Body of pancreas (tissue), 4 donors: ENCODE measurements at regions not wholly inside any gene's neighbourhood (a gene's known extent, or its start where the extent isn't known, plus 50 kb on each side); places are given as distances from the start of the nearest gene placed in this dataset.
A peak's percentile ranks its signal among the peaks of the same experiment; 100 is the strongest.

Experiments used
- ATAC-seq: fragments of 150-250 bp; one replicate; pipeline ENCODE4 v1.9.1; 2016
- DNase-seq, 4 donors: peaks; one replicate each; pipeline ENCODE4 v3.0.0-alpha.2; 2019
- H3K27ac ChIP-seq, 4 donors: fragments of 200-600 bp; sonication (generic); 1 replicate in 3 of 4; 2 replicates in 1 of 4; pipeline versions ENCODE4 v1.5.1 to v1.6.1; 2016 to 2019; ENCODE audit warnings: mild to moderate bottlenecking in 1 of 4, mixed read lengths in 1 of 4, moderate library complexity in 1 of 4
- H3K27me3 ChIP-seq, 2 donors: fragments of 200-600 bp; sonication (generic); one replicate each; pipeline ENCODE4 v1.6.0; 2016; ENCODE audit warnings: mild to moderate bottlenecking in 1 of 2
- H3K36me3 ChIP-seq, 2 donors: fragments of 200-600 bp; sonication (generic); replicated peaks in 1 of 2; 2 replicates each; pipeline ENCODE4 v1.5.1; 2016; ENCODE audit warnings: low read depth in 2 of 2; ENCODE audit not compliant: insufficient read depth in 1 of 2
- H3K4me1 ChIP-seq: fragments of 200-600 bp; sonication (generic); one replicate; pipeline ENCODE4 v1.6.0; 2016
- H3K4me3 ChIP-seq, 2 donors: fragments of 200-600 bp; sonication (generic); 1 replicate in 1 of 2; 2 replicates in 1 of 2; pipeline ENCODE4 v1.5.1; 2016 to 2019
- H3K9me3 ChIP-seq, 3 donors: fragments of 200-600 bp; sonication (generic); 1 replicate in 2 of 3; 2 replicates in 1 of 3; pipeline ENCODE4 v1.5.1; 2016
- CTCF ChIP-seq, 7 experiments: fragments of 450-650 bp in 4 of 7; fragments of 200-600 bp in 3 of 7; sonication (generic) in 3 of 7; IDR thresholded peaks; one replicate each; pipeline ENCODE4 v1.5.1; 2016 to 2019; ENCODE audit warnings: antibody characterized with exemption in 7 of 7
- POLR2A ChIP-seq, 3 donors: fragments of 450-650 bp; IDR thresholded peaks; one replicate each; pipeline ENCODE4 v1.6.1; 2016; ENCODE audit warnings: antibody characterized with exemption in 3 of 3, mild to moderate bottlenecking in 2 of 3
- WGBS, 2 donors: methylation state at CpG; one replicate each; pipeline ENCODE4 v1.1.5; 2017; 5-methylcytosine and 5-hydroxymethylcytosine counted together
- intact Hi-C: fragments of 100-400 bp; cut with DNase I; formaldehyde crosslinking; loops from one replicate; pipeline ENCODE4 v1.15.1; 2023

GRCh38 chr12:43290836-43291235 lies 261.2 kb downstream of the ADAMTS20 start:
- no peaks in the 10 kb centered on the region for H3K9me3 ChIP-seq
- ATAC-seq (no peak), DNase-seq (no peak)
- no peak overlapping the region for H3K27ac ChIP-seq
- H3K36me3 ChIP-seq: no peaks in the 10 kb centered on the region
- TF ChIP-seq CTCF (IDR thresholded peaks at IDR 0.05): no peak
- no peak for TF ChIP-seq POLR2A (IDR thresholded peaks at IDR 0.05)
- 86 to 89% methylated on average over 2 of the region's 2 CpGs for WGBS, 2 donors
- no peak overlapping the region for H3K4me3 ChIP-seq
- H3K4me1 ChIP-seq: peaks cover 9% of the 10 kb centered on the region
- H3K27me3 ChIP-seq: no peaks in the 10 kb centered on the region
- intact Hi-C loops: no loop called here

- ATAC-seq (peak; percentile 12), DNase-seq (peak in 1 of 4 donors; percentile 7)
- no peak overlapping the region for H3K4me3 ChIP-seq
- 15 to 27% methylated on average over 5 of the region's 5 CpGs for WGBS, 2 donors
- no peaks in the 10 kb centered on the region for H3K27me3 ChIP-seq
- no peaks in the 10 kb centered on the region for H3K9me3 ChIP-seq
- H3K36me3 ChIP-seq: no peaks in the 10 kb centered on the region
- TF ChIP-seq CTCF (IDR thresholded peaks at IDR 0.05): no peak
- no peak for TF ChIP-seq POLR2A (IDR thresholded peaks at IDR 0.05)
- intact Hi-C loops: no loop called here
- peaks cover 9% of the 10 kb centered on the region for H3K4me1 ChIP-seq
- no peak overlapping the region for H3K27ac ChIP-seq
Measured at GRCh38 chr12:43289426-43289801, 262.6 kb downstream of the ADAMTS20 start.

- DNase-seq (no peak), ATAC-seq (no peak)
- Histone ChIP-seq H3K9me3 (no peaks in the 10 kb centered on the region), H3K36me3 (no peaks in the 10 kb centered on the region), H3K27me3 (no peaks in the 10 kb centered on the region), H3K27ac (no peak overlapping the region), H3K4me3 (no peak overlapping the region), H3K4me1 (peaks cover 9% of the 10 kb centered on the region)
- intact Hi-C loops: no loop called here
- TF ChIP-seq POLR2A (IDR thresholded peaks at IDR 0.05) (no peak), CTCF (IDR thresholded peaks at IDR 0.05) (no peak)
- WGBS, 2 donors: 77 to 78% methylated on average over 15 of the region's 15 CpGs
Measured at GRCh38 chr12:43288671-43289425, 263.2 kb downstream of the ADAMTS20 start.

- no peak for TF ChIP-seq CTCF (IDR thresholded peaks at IDR 0.05)
- Histone ChIP-seq H3K9me3 (no peaks in the 10 kb centered on the region), H3K27me3 (no peaks in the 10 kb centered on the region), H3K4me1 (peaks cover 9% of the 10 kb centered on the region), H3K36me3 (no peaks in the 10 kb centered on the region), H3K4me3 (no peak overlapping the region), H3K27ac (no peak overlapping the region)
- intact Hi-C loops: no loop called here
- no peak for ATAC-seq
- WGBS, 2 donors: 39 to 41% methylated on average over 12 of the region's 12 CpGs
- peak in 2 of 4 donors; percentile 3 to 16 for DNase-seq
Measured at GRCh38 chr12:43287706-43288383, 264.2 kb downstream of the ADAMTS20 start.
